GM19468 (cell line): ENCODE measurements at regions not wholly inside any gene's neighbourhood (a gene's known extent, or its start where the extent isn't known, plus 50 kb on each side); places are given as distances from the start of the nearest gene placed in this dataset.

Experiments
- ATAC-seq: cut with Tn5 transposase; IDR thresholded peaks from one replicate; pipeline ENCODE4 v1.9.1; 2021; ENCODE audit warnings: mild to moderate bottlenecking, moderate library complexity, moderate number of reproducible peaks; ENCODE audit not compliant: unreplicated experiment; ENCODE audit errors: extremely low read depth

DNA sequence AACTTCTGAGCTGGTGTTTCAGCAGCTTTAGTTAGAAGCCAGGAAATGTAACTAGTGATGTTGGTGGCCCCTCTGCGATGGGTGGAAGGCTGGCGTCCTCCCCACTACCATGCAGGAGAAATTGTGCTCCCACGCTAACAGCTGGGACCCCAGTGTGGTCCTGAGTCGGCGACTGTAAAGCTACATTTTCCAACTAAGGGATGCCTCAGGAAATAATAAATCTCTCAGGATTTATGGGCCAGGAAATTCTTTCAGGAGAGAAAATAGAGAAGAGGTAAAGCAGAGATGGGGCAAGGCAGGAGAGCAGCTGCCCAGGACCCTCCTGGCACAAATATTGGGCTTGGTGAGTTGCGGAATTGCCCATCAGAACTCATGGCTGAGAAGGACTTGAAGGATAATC is 186.9 kb downstream of the OPA1 start:
- no peak for ATAC-seq

DNA sequence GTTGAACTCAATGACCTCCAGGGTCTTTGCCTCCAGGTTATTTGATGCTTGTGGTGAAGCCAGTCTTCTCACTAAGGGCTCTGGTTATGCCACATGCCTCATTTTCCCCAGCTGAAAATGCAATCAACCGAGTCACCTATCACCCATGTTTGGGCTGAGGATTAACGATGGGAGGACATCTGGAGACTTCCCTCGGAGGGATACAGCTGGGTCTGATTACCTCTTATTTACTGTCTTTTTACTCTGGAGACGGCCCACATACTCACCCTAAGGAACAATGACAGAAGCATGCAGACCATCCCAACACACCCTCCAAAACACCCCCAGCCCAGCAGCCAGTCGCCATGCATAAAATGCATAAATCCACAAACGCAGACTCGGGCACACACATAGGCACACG is 187.4 kb downstream of the OPA1 start:
- no peak for ATAC-seq

GRCh38 chr3:193780810-193781478 is 187.9 kb downstream of the OPA1 start:
- no peak for ATAC-seq

GRCh38 chr3:193782276-193782647 is 189.3 kb downstream of the OPA1 start:
- no peak for ATAC-seq

DNA sequence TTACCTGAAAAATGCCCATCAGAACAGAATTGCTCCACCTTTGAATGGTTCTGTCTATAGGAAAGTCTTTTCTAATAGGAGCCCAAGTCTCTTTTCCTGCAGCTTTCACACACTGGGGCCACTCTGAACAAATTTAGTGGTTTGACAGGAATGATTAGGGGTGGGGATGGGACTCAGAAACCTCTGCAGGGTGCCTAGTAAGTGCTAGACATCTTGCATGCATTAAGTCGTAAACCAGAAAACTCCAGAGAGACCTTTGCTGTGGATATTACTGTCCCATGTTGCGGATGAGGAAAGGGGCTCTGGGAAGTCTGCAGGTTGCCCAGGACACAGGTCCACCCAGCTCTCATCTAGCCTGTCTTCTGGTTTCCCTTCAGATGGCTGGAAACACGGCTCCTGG is 189.7 kb downstream of the OPA1 start:
- no peak for ATAC-seq

DNA sequence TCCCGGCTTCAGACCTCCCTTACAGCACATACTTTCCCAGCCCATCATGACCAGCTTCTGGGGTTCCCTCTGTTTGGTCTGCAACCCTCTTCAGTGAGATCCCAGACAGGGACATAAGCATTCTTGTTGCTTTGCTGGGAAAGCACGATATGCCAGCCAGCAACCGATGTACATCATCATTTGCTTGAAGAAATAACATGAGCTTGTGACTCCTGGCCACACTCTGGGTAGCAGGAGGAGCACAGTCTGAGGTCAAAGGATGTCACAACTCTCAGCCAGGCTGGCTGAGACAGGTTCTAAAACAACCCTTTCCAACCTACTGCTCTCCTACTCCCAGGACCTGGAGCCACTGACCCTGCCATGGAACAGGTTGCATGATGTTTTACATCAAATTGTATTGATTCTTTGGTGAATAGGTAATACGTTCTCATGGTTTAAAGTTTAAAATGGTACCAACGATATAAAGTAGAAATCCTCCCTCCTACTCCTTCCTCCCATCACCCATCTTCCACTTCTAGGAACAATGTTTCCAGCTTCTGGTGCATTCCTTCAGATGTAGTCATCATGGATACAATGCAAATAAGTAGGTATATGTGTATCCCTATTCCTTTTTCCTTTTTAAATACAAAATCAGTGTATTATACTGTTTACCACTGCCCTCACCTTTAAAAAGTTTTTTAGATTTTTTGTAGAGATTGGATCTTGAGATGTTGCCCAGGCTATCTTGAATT is 190.3 kb downstream of the OPA1 start:
- no peak for ATAC-seq

DNA sequence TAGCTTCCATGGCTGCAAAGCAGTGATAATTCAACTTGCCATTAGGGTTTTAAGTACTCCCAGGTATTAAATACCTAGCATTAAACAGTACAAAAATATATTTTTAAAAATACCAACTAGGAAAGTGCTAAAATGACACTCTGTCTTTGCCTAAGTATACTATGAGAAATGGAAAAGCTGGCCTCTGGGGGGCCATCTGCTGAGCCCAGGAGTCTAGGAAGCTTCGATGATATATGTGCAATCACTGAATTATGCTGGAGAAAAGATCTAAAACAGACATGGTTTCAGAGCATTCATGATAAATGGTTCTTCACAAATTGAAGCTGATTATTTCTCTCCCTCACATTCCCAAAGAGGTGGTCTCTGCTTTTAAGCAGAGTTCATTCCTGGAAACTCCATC is 191.8 kb downstream of the OPA1 start:
- ATAC-seq, result no peak

DNA sequence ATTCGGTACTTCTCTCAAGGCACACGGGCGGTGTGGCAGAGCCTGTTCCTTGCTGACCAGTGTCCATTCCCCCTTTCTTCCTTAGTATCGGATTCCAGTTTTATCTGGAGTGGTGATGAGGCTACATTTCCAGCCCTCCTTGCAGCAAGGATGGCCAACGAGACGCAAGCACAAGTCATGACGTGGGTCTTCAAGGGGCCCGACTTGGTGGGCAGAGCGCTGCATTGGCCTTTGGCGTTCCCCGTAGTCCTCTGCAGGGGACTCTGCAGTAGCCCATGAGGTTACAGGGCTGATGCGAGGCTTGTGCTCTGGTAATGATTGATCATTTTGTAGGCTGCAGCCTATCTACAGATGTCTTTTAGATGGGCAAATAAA is 194.5 kb downstream of the OPA1 start:
- no peak for ATAC-seq

DNA sequence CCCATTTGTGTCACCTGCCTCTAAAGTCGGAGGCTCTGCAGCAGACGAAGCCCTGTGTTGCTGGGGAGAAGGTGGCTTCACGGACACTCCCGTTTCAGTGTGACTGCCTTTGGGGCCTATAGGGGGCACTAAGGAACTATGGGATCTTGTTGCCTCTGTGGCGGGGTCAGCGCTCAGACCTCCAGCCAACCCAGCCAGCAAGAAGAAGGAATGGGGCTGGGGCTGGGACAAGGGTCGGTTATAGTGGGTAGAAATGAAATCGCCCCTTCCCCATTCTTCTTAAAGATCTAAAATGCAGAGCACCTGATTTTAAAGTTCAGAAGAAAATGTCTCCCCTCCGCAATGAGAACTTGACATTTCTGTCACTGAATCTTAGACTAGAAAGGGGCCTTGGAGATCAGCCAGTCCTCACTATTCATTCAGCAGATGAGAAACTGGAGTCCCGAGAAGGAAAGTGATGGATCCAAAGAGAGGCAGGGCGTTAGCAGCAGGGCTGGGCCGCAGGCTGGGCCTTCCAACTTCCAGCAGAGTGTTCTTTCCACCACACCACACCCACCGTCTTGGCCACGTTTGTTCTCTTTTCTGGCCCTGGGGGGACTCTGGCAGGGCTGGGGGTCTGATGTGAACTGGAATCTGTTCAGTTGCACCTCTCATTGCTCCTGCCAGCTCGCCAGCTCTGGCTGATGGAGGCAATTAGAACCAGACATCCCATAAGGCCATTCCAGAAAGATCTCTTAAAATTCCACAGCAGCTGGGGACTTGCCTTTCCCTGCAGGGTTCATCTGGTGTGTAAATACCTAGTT is 195.4 kb downstream of the OPA1 start:
- ATAC-seq, result no peak

DNA sequence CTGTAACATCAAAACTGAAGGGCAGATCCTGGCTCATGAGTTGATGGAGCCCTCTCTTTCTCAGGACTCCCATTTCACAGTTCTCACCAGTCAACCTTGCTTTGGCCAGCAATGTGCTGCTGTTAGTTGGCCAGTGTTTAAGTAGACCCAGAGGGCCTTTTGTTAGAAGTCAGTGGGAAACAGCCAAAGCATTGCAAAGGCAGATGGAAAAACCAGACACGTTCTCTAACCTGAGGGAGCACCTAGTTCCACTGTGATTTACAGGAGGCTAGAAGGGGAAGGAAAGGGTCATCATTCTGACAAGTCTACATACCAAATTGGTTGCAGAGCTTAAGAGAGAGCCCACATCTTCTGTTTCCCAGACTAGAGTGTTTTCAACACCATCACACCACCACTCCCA is 196.4 kb downstream of the OPA1 start:
- ATAC-seq, result no peak

DNA sequence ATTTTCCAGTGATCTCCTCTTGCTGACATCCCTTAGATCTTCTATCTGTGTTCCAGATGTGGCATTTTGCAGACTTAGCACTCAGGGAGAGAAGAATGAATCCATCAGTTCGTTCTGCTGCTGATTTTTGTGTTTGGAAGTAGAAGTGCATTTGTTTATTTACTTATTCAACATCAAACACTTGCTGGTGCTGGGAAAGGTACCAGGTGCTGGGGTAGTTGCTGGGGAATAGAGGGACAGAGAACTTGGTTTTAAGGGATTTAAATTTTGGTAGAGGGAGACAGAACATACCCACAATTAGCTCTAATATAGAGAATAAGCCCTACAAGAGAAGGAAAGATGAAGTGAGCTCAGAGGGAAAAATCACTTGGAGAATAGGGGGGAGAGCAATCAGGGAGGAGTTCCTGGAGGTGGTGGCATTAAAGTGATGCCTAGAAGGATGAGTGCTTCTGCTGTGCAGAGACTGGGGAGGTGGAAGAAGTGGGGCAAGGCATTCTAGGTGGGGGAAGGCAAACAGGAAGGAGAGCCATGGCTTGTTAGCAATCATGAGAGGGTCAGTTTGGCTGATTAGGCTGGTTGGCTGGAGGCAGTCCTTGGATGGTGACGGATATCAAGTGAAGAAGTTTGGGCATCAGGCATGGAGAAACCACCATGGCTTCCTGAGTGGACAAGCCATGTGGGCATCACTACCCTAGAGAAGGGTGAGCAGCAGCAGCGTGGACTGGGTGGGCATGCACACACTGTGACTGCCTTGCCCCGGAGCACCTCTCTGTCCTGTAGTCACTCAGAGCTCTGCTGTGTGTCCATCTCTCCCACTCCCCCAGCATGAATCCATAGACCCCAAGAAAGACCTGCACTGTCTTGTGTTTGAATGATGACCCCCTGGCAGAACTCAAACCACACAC is 197.3 kb downstream of the OPA1 start:
- ATAC-seq, result no peak

DNA sequence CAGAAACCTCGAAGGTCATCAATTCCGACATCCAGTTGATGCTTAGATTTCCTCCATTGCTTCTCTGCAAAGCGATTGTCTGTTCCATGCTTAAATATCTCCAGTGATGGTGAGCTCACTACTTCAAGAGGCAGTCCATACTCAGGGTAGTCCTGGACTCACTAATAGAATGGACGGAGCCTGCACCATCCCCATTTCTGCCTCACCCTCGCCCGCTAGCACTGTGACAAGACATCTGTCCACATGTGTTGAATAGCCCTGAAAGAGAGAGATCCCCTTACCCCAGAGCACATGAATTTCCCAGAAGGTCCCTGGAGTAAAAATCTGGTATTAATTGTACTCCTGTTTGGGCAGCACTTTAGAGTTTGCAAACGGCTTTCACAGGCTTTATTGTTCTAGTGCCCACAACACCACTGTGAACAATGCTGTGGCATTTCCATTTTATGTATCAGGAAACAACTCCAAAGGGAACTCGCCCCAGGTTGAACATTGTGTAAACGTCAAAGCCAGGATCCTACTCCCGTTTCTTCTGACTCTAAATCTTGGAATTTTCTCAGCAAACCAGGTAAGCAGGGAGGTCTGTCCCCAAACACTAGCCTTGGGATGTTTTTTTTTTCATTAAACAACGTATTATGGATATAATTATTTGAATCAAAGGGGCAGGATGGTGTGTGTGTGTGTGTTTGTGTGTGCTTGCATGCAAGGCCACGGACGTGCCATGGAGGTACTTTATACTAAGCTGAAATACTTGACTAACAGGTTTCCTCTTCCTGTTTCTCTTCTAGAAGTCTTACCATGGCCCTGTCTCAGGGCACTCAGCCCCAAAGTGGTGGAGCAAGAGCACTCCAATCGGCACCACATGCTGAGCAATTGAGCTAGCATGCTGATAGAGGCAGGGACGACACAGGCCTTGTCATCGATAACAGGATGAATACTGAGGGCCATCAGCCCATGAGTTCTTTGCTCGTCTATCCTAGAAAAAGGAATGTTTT is 198.3 kb downstream of the OPA1 start:
- no peak for ATAC-seq

GRCh38 chr3:193793123-193793522 is 200.1 kb downstream of the OPA1 start:
- no peak for ATAC-seq

DNA sequence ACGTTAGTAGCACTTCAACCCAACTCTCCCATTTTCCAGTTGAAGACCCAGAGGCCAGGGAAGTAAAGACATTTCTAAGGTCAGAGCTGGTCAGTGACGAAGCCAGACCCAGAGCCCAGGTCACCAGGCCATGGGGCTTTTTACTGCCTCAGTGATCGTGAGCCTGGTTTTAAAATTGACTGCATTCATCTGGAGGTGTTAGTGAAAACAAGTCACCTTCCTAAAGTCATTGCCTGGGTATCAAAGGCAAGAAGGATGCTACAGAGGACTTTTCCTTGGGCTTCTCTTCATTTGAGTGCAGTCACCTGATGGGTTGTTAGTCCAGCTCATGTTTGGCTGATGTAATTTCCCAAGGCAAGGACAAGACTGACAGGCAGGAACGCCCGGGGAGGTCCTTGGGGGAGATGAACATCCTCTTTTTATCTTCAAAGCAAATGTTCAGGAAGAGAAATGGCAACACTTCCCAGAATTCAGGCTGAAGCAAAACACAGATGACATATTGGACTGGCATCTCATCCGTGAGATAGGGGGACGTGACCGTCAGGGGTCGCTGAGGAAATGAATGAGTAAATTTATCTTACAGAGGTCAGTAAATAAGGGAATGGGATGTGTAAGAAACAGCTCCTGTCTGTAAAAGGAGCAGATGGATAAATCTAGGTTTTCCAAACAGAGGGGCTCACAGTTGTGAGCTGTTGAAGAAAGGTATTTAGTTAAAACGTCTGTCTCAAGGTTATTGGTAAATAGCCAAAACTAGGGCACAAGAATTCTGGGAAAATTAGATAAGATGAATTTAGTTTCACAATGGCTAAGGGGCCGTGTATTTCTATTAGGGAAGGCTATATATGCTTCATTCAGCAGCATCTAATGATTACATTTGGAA is 201.2 kb downstream of the OPA1 start:
- no peak for ATAC-seq

- ATAC-seq, result no peak
Observed at GRCh38 chr3:193795062-193795690, 202.2 kb downstream of the OPA1 start.

- ATAC-seq, result no peak
Observed at GRCh38 chr3:193796089-193796488, 203.1 kb downstream of the OPA1 start.

DNA sequence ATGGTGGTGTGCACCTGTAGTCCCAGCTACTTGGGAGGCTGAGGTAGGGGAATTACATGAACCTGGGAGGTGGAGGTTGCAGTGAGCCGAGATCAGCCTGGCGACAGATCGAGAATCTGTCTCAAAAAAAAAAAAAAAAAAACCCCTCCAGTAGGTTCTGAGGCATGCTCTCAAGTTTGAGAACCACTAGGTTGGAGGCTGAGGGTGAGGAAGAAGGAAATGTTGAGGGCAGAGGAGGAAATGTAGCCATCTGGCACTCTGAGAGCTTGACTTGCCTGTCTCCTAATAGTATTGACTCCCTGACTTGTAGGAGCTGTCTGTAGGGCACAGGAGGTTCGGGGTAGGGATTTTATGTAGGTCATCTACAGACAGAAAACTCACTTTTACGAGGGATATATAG is 204.6 kb downstream of the OPA1 start:
- ATAC-seq, result no peak

DNA sequence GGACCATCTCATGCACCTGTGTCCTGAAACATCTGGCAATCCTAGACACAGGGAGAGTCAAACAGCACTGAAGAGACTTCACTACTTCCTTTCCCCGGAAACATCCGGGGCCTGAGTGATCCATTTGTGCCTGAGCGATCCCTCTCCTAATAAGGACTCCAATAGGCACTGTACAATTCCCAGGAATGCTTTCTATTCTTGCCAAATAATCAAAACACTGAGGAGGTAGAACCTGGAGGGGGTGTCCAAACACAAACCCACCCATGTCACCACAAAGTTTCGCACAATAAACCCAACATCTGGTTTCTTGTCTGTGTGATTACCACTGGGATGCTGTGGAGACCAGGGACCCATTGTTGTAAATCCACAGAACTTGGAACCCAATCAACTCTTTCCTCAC is 205.0 kb downstream of the OPA1 start:
- no peak for ATAC-seq
